ENCODE measurements at regions not wholly inside any gene's neighbourhood (a gene's known extent, or its start where the extent isn't known, plus 50 kb on each side); places are given as distances from the start of the nearest gene placed in this dataset.
"Not testable (repeated sequence)": the region's sequence is repeated elsewhere in the genome, so short reads cannot be mapped to it uniquely, and the experiment has no call there.

DNA sequence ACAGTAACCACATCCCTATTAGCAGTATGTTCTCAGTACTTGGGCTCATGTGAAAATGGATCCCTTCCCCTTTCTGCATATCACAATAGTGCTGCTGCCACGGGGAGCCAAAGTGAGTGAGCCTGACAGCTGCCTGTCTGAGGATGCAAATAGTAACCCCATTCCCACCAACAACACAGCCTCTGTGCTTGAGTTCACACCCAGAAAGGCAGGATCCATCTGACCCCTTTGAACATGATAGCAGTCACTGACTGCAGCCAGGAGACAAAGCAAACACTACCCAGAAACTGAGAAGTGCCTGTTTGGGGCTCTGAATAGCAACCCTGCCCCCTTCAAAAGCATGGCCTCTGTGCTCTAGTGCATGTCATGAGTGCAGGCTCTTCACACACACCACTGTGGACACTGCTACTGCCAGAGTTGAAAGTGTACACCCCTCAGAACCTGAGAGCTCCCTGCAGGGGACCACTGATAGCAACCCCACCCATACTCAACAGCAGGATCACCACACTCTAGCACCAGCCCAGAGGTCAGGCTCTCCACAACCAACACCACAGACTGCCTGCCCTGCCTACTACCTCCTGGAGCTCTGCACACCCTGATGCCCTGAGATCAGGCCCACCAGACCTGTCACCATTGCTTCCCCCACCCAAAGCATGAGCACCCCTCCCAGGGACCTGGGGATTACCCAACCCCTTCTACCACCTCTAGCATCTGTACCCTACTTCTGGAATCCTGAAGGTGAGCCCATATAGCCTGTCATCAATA is 1563.5 kb upstream of the PRR20A start:
- ATAC-seq (replicated peaks; ENCODE audit: extremely low read depth, poor library complexity, severe bottlenecking) (no peak), DNase-seq (ENCODE audit: low spot score in 2 of 2) (no peak)
- Mint-ChIP-seq H3K4me3 (no peak overlapping the region), H3K27ac (ENCODE audit: low read depth) (no peak overlapping the region), H3K36me3 (ENCODE audit: insufficient read depth) (peaks cover 2% of the 10 kb centered on the region), H3K27me3 (no peaks in the 10 kb centered on the region), H3K4me1 (no peaks in the 10 kb centered on the region), H3K9me3 (peaks cover 29% of the 10 kb centered on the region)

GRCh38 chr13:55577847-55578210 is 1562.9 kb upstream of the PRR20A start:
- Mint-ChIP-seq H3K4me3 (no peak overlapping the region), H3K27ac (ENCODE audit: low read depth) (no peak overlapping the region), H3K36me3 (ENCODE audit: insufficient read depth) (peaks cover 2% of the 10 kb centered on the region), H3K4me1 (no peaks in the 10 kb centered on the region), H3K9me3 (peaks cover 34% of the 10 kb centered on the region), H3K27me3 (no peaks in the 10 kb centered on the region)
- DNase-seq (ENCODE audit: low spot score in 2 of 2) = no peak
- ATAC-seq (replicated peaks; ENCODE audit: extremely low read depth, poor library complexity, severe bottlenecking) = no peak

DNA sequence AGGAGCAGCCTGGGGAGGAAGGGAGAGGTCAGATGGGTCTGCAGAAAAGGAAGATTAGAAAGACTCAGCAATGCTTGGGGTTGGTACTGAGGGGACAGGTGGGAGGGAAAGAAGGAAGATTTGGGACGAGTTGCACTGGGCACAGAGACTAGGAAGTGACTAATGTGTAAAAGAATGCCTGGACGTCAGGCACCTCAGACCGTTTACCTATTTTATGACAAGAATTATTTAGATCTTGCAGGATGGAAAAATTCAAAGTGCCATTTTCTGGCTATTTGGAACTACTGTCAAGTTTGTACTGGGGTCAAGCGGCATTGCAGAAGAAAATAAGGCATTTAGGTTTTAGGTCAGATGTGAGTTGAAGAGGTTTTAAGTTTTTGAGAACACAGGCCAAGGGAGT is 1558.4 kb upstream of the PRR20A start:
- not testable (repeated sequence) for H3K27me3 Mint-ChIP-seq; ATAC-seq (replicated peaks; ENCODE audit: extremely low read depth, poor library complexity, severe bottlenecking); H3K27ac Mint-ChIP-seq (ENCODE audit: low read depth); H3K4me3 Mint-ChIP-seq; DNase-seq (ENCODE audit: low spot score in 2 of 2); H3K4me1 Mint-ChIP-seq; H3K36me3 Mint-ChIP-seq (ENCODE audit: insufficient read depth)
- H3K9me3 Mint-ChIP-seq = peaks cover 20% of the 10 kb centered on the region

DNA sequence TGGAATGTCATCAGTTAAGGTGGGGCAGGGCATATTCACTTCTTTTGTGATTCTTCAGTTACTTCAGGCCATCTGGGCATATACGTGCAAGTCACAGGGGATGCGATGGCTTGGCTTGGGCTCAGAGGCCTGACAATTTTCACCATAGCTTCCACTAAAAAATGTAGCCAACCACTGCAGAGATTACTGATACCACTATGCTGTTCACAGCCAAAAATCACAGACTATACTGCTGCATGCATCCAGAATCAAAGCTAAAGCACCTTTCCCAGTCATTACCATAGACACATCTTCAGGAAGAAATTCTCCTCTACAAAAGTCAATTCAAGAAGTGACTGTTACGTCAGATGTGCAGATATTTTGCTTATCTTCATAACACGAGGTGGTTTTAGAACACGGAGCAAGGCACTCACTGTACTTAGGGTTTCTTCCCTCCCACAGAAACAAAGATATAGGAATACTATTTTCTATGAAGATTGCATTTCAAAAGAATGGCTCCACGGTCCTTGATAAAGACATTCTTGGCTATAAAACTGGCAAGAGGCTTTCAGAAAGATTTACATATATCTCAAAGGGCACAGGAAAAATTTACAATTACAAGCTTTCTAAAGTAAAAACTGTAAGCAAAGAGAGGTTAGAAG is 1556.6 kb upstream of the PRR20A start:
- H3K27ac Mint-ChIP-seq (ENCODE audit: low read depth) = no peak overlapping the region
- no peaks in the 10 kb centered on the region for H3K27me3 Mint-ChIP-seq
- ATAC-seq (replicated peaks; ENCODE audit: extremely low read depth, poor library complexity, severe bottlenecking) (no peak), DNase-seq (ENCODE audit: low spot score in 2 of 2) (no peak)
- no peaks in the 10 kb centered on the region for H3K36me3 Mint-ChIP-seq (ENCODE audit: insufficient read depth)
- no peak overlapping the region for H3K4me3 Mint-ChIP-seq
- no peaks in the 10 kb centered on the region for H3K4me1 Mint-ChIP-seq
- H3K9me3 Mint-ChIP-seq = peaks cover 20% of the 10 kb centered on the region

- Mint-ChIP-seq H3K27ac (ENCODE audit: low read depth) (no peak overlapping the region), H3K9me3 (no peaks in the 10 kb centered on the region), H3K4me1 (no peaks in the 10 kb centered on the region), H3K36me3 (ENCODE audit: insufficient read depth) (no peaks in the 10 kb centered on the region), H3K27me3 (no peaks in the 10 kb centered on the region), H3K4me3 (no peak overlapping the region)
- ATAC-seq (replicated peaks; ENCODE audit: extremely low read depth, poor library complexity, severe bottlenecking) (no peak), DNase-seq (ENCODE audit: low spot score in 2 of 2) (no peak)
Measured at GRCh38 chr13:55602784-55603183, 1537.9 kb upstream of the PRR20A start.

DNA sequence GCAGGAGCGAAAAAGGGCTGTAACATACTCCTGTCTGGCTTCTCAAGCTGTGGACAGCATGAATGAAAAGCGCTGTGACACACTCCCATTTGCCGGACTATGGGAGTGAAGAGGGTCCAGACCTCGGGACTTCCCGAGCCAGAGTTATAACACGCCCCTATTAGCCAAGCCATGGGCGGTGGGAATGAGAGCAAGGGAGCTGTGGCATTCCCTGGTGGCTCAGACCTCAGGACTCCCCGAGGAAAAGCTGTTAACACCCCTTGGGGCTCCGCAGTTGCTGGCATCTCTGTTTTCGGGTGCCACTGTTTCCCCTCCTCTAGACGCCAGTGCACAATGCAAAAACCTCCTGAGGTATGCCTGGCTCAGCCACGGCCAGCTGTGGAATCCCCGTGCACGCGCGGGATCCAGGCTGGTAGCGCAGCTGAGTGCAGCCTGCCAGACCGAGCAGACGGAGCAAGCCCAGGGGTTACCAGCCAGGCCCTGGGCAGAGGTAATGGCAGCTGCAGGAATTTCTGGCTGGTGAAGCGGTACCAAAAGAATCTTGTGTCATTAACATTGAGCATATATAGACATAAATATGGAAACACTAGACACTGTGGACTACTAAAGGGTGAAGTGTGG is 1534.6 kb upstream of the PRR20A start:
- Mint-ChIP-seq H3K4me3 (no peak overlapping the region), H3K27ac (ENCODE audit: low read depth) (no peak overlapping the region), H3K4me1 (no peaks in the 10 kb centered on the region), H3K36me3 (ENCODE audit: insufficient read depth) (no peaks in the 10 kb centered on the region), H3K27me3 (no peaks in the 10 kb centered on the region), H3K9me3 (peaks cover 6% of the 10 kb centered on the region)
- no peak for DNase-seq (ENCODE audit: low spot score in 2 of 2)
- ATAC-seq (replicated peaks; ENCODE audit: extremely low read depth, poor library complexity, severe bottlenecking) = no peak

DNA sequence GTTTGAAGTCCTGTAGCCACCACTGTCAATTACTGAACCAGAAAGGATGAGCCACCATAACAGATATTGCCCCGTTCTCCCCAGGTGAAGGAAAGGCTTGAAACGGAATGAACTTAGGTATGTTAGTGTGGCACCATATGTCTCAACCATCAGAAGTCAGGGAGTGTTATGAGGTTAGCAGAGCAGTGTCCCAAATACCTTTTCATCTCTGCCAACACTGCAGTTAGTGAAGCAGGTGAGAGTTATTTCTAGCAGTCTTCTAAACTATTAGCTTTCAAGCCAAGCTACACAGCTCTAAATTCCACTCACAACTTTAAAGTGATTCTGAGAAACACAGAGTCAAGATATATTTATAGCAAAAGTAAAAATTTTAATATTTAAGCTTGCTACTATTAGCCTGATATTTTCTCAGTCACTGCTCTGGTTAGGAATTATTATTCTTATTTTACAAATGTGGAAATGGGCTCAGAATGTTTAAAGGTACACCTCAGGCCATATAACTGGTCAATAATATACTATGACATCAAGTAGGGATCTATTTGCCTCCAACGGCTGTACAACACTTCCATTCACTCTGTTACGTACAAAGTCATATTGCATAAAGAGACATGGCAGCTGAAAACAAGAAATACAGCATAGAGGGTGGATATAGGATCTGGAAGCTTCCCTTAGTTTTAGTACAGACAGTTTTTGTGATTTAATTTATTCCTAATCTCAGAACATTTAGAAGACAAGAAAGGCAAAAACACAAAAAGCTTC is 1527.1 kb upstream of the PRR20A start:
- Mint-ChIP-seq H3K36me3 (ENCODE audit: insufficient read depth) (no peaks in the 10 kb centered on the region), H3K27ac (ENCODE audit: low read depth) (no peak overlapping the region), H3K9me3 (peaks cover 11% of the 10 kb centered on the region), H3K27me3 (no peaks in the 10 kb centered on the region), H3K4me3 (no peak overlapping the region), H3K4me1 (no peaks in the 10 kb centered on the region)
- ATAC-seq (replicated peaks; ENCODE audit: extremely low read depth, poor library complexity, severe bottlenecking) = no peak
- DNase-seq (ENCODE audit: low spot score in 2 of 2) = no peak

- no peaks in the 10 kb centered on the region for H3K36me3 Mint-ChIP-seq (ENCODE audit: insufficient read depth)
- ATAC-seq (replicated peaks; ENCODE audit: extremely low read depth, poor library complexity, severe bottlenecking) = no peak
- no peaks in the 10 kb centered on the region for H3K4me1 Mint-ChIP-seq
- no peak for DNase-seq (ENCODE audit: low spot score in 2 of 2)
- no peak overlapping the region for H3K27ac Mint-ChIP-seq (ENCODE audit: low read depth)
- no peaks in the 10 kb centered on the region for H3K27me3 Mint-ChIP-seq
- H3K4me3 Mint-ChIP-seq = no peak overlapping the region
- peaks cover 6% of the 10 kb centered on the region for H3K9me3 Mint-ChIP-seq
Measured at GRCh38 chr13:55615081-55615480, 1525.6 kb upstream of the PRR20A start.

- Mint-ChIP-seq H3K27ac (ENCODE audit: low read depth) (no peak overlapping the region), H3K4me1 (no peaks in the 10 kb centered on the region), H3K27me3 (no peaks in the 10 kb centered on the region), H3K9me3 (peaks cover 12% of the 10 kb centered on the region), H3K36me3 (ENCODE audit: insufficient read depth) (no peaks in the 10 kb centered on the region), H3K4me3 (no peak overlapping the region)
- DNase-seq (ENCODE audit: low spot score in 2 of 2) (no peak), ATAC-seq (replicated peaks; ENCODE audit: extremely low read depth, poor library complexity, severe bottlenecking) (no peak)
Measured at GRCh38 chr13:55617241-55617640, 1523.5 kb upstream of the PRR20A start.

- H3K36me3 Mint-ChIP-seq (ENCODE audit: insufficient read depth) = peaks cover 3% of the 10 kb centered on the region
Measured at GRCh38 chr13:55627221-55627620, 1513.5 kb upstream of the PRR20A start.

GRCh38 chr13:55632402-55632801 is 1508.3 kb upstream of the PRR20A start:
- Mint-ChIP-seq H3K36me3 (ENCODE audit: insufficient read depth) (no peaks in the 10 kb centered on the region), H3K9me3 (peaks cover 20% of the 10 kb centered on the region), H3K27ac (ENCODE audit: low read depth) (no peak overlapping the region), H3K27me3 (no peaks in the 10 kb centered on the region), H3K4me1 (no peaks in the 10 kb centered on the region), H3K4me3 (no peak overlapping the region)
- DNase-seq (ENCODE audit: low spot score in 2 of 2) (no peak), ATAC-seq (replicated peaks; ENCODE audit: extremely low read depth, poor library complexity, severe bottlenecking) (no peak)

More at GRCh38 chr13:55627221-55627620, 1513.5 kb upstream of the PRR20A start:
- H3K27me3 Mint-ChIP-seq = no peaks in the 10 kb centered on the region
- H3K4me3 Mint-ChIP-seq = no peak overlapping the region
- DNase-seq (ENCODE audit: low spot score in 2 of 2) = no peak
- no peak for ATAC-seq (replicated peaks; ENCODE audit: extremely low read depth, poor library complexity, severe bottlenecking)
- H3K9me3 Mint-ChIP-seq = peaks cover 12% of the 10 kb centered on the region
- H3K27ac Mint-ChIP-seq (ENCODE audit: low read depth) = no peak overlapping the region
- no peaks in the 10 kb centered on the region for H3K4me1 Mint-ChIP-seq

- Mint-ChIP-seq H3K4me1 (no peaks in the 10 kb centered on the region), H3K27me3 (no peaks in the 10 kb centered on the region), H3K27ac (ENCODE audit: low read depth) (no peak overlapping the region), H3K36me3 (ENCODE audit: insufficient read depth) (no peaks in the 10 kb centered on the region), H3K9me3 (peaks cover 9% of the 10 kb centered on the region), H3K4me3 (no peak overlapping the region)
- ATAC-seq (replicated peaks; ENCODE audit: extremely low read depth, poor library complexity, severe bottlenecking) (no peak), DNase-seq (ENCODE audit: low spot score in 2 of 2) (no peak)
Measured at GRCh38 chr13:55649485-55649884, 1491.2 kb upstream of the PRR20A start.

Measured in central memory CD8-positive, alpha-beta T cell (primary cell).